GM19452 (cell line): ENCODE measurements at regions not wholly inside any gene's neighbourhood (a gene's known extent, or its start where the extent isn't known, plus 50 kb on each side); places are given as distances from the start of the nearest gene placed in this dataset.

Source experiments
- ATAC-seq: cut with Tn5 transposase; IDR thresholded peaks from one replicate; pipeline ENCODE4 v1.9.1; 2021; ENCODE audit not compliant: unreplicated experiment

DNA sequence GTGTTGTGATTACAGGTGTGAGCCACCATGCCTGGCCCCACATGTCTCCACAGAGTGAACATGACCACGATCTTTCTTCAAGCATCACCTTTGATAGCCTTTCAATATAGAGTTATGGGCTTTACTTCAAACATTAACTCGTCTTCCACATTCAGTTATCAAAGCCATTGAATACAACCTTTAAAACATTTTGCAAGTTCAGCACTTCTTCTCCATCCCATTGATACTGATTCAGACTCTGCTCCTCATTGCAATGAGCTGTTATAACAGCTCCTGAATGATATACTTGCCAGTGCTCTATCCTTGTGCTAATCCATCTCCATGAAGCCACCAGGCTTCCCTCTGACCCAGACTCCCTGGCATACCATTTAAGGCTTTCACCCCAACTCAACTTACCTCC lies 223.5 kb upstream of the EEA1 start:
- no peak for ATAC-seq

DNA sequence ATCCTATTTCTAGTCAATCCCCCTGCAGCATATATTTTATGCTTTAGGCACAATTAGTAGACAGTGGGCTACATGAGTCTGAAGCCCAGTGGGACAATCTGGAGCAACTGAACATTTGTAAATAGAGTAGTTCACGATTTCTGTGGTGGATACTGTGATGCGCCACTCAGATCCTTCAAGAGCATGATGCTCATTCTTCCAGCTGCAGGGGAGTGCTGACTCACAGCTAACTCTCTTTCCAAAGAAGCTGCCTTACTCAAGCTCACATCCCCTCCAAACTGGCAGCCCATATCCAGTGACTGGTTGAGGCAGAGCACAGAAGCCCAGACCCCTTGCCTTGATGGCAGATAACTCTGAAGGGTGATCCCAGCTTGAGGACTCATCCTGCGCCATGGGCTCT lies 224.2 kb upstream of the EEA1 start:
- ATAC-seq: no peak

DNA sequence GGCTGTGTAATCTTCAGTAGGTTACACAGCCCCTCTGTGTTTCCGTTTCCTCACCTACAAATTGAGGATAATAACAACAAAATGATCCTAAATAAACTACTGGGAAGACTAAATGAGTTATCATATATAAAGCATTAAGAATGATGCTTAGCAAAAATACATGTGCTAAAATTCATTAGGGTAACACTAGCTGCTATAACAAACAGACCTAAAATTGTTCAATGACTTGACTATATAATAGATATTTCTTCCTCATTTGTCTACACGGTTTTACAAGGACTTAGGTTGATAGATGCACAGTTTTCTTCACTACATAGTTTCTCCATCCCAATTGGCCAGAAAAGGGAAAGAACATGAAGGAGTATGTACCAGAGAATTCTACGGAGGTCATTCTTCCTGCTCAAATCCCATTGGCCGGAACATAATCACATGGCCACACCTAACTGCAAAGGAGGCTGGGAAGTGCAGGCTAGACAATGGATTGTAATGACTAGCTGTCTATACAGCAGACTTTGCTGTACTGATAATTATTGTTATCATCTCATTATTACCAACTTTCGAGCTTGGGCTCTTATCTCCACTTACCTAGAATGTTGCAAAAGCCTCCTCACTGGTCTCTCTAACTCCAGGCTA lies 223.5 kb upstream of the NUDT4 start:
- no peak for ATAC-seq

GRCh38 chr12:93154753-93155480 lies 222.8 kb upstream of the NUDT4 start:
- ATAC-seq: no peak

- ATAC-seq: no peak
Measured at GRCh38 chr12:93156086-93156716, 221.5 kb upstream of the NUDT4 start.

DNA sequence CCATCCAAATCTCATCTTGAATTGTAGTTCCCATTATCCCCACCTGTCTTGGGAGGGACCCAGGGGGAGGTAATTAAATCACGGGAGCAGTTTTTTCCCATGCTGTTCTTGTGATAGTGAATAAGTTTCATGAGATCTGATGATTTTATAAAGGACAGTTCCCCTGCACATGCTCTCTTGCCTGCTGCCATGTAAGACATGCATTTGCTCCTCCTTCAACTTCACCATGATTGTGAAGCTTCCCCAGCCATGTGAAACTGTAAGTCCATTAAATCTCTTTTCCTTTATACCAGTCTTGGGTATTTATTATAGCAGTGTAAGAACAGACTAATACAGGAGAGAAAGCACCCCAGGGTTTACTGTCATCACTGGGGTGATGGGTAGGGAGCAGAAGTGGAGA lies 220.4 kb upstream of the NUDT4 start:
- ATAC-seq: no peak

DNA sequence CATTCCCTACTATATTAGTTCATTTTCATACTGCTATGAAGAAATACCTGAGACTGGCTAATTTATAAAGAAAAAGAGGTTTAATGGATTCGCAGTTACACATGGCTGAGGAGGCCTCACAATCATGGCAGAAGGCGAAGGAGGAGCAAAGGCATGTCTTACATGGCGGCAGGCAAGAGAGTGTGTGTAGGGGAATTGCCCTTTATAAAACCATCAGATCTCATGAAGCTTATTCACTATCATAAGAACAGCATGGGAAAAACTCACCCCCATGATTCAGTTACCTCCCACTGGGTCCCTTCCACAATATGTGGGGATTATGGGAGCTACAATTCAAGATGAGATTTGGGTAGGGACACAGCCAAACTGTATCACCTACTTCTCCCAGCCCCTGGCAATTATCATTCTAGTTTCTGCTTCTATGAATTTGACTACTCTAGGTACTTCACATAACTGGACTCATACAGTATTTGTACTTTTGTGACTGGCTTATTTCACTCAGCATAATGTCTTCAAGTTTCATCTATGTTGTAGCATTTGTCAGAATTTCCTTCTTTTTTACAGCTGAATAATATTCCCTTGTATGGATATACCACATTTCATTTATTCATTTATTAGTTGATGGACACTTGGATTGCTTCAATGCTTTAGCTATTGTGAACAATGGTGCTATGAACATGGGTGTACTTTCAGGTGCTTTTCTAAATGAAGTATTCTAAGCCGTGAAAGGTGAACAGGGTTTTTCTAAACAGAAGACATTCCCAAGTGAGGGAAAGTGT lies 219.5 kb upstream of the NUDT4 start:
- no peak for ATAC-seq

DNA sequence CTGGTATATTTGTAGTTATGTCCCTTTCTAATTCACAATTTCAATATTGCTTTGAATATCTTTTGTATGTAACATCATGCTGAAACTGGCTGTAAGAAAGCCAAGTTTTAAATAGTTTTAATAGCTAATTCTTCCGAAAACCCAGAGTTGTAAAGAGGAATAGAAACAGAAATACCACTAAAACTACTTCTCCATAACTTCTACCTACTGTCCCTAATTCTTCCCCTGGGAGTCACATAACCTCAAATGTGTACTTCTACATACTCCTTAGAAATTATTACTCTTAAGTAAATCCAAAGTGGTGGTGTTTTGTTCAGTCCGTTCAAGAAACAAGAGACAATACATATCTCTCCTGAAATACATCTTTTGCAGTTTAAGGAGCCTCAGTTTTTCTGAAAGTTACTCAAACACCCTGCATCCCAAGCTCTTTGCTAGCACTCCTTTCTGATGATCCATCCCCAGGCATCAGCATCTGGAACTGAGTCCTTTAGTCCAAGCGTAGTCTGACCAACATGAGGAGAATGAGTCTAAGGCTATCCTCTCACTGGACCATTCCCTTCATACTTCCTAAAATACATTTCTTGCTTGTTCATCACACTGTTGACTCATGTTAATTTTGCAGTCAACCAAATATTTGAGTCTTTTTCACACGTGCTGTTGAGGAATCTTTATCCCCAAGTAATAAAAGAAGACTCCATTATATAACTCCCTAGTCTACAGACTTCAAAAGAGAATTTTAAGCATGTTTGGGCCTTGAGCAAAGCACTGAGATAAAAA lies 214.3 kb upstream of the NUDT4 start:
- ATAC-seq: no peak

DNA sequence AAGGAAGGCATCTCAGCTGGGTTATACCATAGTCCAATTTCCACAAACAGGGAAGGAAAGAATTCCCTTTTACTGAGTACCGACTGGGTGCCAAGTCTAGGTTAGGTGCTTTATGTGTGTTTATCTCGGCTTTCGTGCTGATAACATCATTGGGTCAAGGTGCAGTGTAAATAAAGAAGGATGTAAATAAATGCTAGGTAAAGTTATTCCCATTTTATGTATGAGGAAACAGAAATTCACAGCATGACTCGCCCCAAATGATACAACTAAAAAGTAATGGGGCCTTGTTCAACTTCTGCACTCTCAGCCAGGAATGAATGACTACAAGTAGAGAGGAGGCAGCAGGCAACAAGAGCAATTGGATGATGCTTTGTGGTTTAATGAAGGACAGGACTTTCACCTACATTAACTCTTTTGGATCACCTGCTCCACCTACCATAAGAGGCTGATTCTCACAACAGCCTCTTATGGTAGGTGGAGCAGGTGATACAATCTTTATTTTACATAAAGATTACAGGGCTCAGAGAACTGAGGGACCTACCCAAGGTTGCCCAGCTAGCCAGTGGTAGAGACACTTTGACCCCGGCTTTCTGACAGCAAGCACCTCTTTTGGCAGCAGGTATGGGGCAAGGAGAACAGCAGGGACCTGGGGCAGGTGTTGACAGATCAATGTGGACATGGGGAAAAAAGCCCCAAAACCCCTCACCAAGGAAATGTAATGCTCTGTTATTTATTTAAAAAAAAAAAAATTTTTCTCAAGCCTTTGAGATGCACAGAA lies 213.4 kb upstream of the NUDT4 start:
- no peak for ATAC-seq

- ATAC-seq: no peak
Measured at GRCh38 chr12:93165384-93165932, 212.3 kb upstream of the NUDT4 start.

DNA sequence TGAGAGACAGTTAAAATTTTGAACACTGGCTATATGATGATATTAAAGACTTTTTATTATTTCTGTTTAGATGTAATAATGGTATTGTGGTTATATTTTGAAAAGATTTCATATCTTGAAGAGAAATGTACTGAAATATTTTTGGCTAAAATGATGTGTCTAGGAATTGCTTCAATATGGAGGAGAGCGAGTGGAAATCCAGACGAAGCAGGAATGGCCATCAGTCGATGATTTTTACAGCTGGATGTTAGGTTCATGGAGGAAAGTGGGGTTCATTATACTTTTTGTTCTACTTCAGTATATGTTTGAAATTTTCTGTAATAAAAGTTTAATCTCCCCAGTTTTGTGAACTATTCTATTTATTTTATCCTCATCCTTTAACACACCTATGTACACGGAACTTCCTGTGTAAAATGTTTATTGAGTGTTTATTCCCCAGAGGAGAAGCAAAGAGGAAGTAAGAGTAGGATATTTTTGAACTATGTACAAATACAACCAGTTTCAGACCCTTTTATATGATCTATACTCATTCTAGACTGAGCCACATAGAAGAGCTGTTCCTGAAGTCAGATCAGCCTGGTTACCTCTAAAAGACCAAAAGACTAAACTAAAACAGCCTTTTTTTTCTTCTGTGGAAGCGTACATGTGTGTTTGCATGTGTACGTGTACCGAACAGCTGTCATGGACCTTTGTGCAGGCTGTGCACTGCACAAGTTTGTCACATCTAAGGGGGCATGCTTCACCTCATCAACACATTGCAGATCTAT lies 211.0 kb upstream of the NUDT4 start:
- ATAC-seq: peak; percentile 74

- ATAC-seq: peak; percentile 16
Measured at GRCh38 chr12:93167331-93167730, 210.4 kb upstream of the NUDT4 start.

- peak; percentile 59 for ATAC-seq
Measured at GRCh38 chr12:93167841-93168492, 209.8 kb upstream of the NUDT4 start.

DNA sequence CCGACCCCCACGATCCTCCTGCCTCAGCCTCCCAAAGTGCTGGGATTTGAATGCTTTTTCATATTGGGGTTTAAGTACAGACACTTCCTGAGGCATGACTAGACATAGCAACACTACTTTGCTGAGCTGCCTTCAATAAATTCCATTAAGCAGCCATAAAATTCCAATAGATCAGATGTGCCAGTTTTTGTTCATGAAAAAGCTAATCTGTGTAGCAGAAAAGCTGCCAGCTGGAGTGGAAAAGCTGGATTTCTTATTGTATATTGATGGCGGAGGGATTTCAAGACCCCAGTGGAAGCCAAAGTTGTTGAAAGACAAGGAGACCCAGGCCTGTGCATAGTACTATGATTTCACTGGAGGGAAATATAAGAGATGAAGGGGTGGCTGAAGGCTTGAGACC lies 209.0 kb upstream of the NUDT4 start:
- no peak for ATAC-seq

DNA sequence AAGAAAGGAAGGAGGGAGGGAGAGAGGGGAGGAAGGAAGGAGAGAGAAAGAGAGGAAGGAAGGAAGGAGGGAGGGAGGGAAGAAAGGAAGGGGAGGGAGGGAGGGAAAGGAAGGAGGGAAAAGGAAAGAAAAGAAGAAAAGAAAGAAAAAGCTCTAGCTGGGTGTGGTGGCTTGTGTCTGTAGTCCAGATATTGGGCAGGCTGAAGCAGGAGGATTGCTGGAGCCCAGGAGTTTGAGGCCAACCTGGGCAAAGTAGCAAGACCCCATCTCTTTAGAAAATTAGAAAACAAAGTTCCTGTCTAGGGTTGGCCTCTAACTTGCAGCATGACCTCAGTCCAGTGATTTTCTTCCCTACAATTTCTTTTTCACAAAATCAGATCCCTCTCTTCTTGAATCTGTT lies 208.2 kb upstream of the NUDT4 start:
- ATAC-seq: no peak

GRCh38 chr12:93170928-93171327 lies 206.8 kb upstream of the NUDT4 start:
- no peak for ATAC-seq

- ATAC-seq: no peak
Measured at GRCh38 chr12:93173178-93173957, 204.4 kb upstream of the NUDT4 start.

- ATAC-seq: no peak
Measured at GRCh38 chr12:93174048-93174447, 203.7 kb upstream of the NUDT4 start.
